ENCODE measurements at regions not wholly inside any gene's neighbourhood (a gene's known extent, or its start where the extent isn't known, plus 50 kb on each side); places are given as distances from the start of the nearest gene placed in this dataset.

DNA sequence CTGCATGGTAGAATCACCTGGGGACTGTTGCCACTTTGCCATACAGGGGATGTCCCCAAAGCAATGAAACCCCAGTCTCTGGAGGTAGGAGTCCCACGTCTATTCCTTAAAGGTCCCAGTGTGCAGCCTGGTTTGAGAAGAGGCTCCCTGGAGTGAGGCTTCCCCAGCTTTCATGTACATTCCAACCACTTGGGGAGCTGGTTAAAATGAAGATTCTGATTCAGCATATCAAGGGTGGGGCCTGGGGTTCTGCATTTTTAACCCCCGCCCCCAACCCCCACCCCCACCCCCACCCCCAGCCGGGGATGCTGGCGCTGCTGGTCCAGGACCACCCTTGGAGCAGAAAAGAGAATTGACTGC is 241.2 kb downstream of the FOXL1 start:
- no peak for TF ChIP-seq EZH2phosphoT487 (IDR thresholded peaks at IDR 0.05; ENCODE audit: borderline replicate concordance, low read depth, low read length)
- TF ChIP-seq, protein P1, sequence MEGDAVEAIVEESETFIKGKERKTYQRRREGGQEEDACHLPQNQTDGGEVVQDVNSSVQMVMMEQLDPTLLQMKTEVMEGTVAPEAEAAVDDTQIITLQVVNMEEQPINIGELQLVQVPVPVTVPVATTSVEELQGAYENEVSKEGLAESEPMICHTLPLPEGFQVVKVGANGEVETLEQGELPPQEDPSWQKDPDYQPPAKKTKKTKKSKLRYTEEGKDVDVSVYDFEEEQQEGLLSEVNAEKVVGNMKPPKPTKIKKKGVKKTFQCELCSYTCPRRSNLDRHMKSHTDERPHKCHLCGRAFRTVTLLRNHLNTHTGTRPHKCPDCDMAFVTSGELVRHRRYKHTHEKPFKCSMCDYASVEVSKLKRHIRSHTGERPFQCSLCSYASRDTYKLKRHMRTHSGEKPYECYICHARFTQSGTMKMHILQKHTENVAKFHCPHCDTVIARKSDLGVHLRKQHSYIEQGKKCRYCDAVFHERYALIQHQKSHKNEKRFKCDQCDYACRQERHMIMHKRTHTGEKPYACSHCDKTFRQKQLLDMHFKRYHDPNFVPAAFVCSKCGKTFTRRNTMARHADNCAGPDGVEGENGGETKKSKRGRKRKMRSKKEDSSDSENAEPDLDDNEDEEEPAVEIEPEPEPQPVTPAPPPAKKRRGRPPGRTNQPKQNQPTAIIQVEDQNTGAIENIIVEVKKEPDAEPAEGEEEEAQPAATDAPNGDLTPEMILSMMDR (conservative IDR thresholded peaks at IDR 0.05; ENCODE audit: low read length) = no peak

Data from OCI-LY7 (cell line).